NCI-H524 (cell line): ENCODE measurements at regions not wholly inside any gene's neighbourhood (a gene's known extent, or its start where the extent isn't known, plus 50 kb on each side); places are given as distances from the start of the nearest gene placed in this dataset.

Experiments used
- DNase-seq, 2 experiments: peaks; one replicate each; lab custom pipeline; 2025; lab: John Stamatoyannopoulos, UW

- DNase-seq, result no peak
Observed at GRCh38 chr15:61682891-61683735, 377.1 kb downstream of the VPS13C start.

- no peak for DNase-seq
Observed at GRCh38 chr15:61681676-61682075, 378.6 kb downstream of the VPS13C start.

- no peak for DNase-seq
Observed at GRCh38 chr15:61681038-61681418, 379.2 kb downstream of the VPS13C start.

- no peak for DNase-seq
Observed at GRCh38 chr15:61680260-61681037, 379.8 kb downstream of the VPS13C start.

- no peak for DNase-seq
Observed at GRCh38 chr15:61671736-61672135, 388.5 kb downstream of the VPS13C start.

GRCh38 chr15:61668444-61668843 lies 391.8 kb downstream of the VPS13C start:
- DNase-seq, result no peak

DNA sequence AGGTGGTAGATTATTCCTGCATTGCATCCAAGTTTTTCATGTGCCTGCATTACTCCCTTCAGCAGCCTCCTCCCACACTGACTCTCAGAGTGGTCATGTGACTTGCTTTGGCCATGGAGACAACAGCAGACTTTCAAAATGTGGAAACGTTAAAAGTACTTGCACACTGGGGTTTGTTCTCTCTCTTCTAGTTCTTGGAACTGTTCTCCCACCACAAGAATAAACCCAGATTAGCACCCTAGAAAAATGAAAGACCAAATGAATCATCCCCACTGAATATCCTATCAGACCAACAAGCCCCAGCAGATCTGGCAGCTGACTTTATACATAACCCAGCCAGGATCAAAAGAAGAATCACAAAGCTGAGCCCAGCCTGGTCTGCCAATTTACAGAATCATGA lies 398.5 kb downstream of the VPS13C start:
- DNase-seq, result no peak

DNA sequence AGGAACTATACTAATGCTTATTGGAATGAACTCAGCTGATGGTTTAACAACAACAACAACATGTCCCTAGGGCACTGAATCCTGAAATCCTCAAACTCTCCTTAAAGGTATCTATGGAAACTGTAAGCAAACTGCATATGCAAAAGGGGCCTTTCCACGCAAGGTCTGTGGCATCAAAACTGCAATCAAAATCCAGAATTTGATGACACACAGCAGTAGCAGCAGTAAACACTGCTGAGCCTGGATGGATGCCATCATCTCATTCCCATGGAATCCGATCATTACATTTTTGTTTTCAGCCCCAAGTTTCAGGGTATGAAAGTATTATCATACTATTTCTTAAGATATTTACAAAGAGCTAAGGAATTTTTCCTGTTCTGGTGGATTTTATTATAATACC lies 399.7 kb downstream of the VPS13C start:
- DNase-seq, result no peak

- no peak for DNase-seq
Observed at GRCh38 chr15:61659566-61660190, 400.6 kb downstream of the VPS13C start.

DNA sequence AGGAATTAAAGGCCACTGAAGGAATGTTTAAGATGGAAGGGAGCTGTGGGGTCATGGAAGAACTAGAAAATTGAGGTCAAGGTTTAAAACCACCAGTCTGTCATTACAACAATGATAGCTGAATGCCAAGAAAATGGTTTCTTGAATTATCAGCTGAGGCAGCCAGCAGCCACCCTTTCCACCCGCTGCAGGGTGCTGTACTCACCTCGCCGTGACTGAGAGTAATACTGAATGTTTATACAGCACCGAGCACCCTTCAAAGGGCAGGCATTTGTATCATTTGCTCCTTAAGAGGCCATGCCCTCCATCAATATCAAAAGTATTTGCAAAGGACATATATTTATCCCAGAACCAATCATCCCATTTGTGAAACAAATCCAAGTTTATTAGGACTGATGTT lies 402.8 kb downstream of the VPS13C start:
- DNase-seq, result no peak

GRCh38 chr15:61656391-61656790 lies 403.9 kb downstream of the VPS13C start:
- no peak for DNase-seq

DNA sequence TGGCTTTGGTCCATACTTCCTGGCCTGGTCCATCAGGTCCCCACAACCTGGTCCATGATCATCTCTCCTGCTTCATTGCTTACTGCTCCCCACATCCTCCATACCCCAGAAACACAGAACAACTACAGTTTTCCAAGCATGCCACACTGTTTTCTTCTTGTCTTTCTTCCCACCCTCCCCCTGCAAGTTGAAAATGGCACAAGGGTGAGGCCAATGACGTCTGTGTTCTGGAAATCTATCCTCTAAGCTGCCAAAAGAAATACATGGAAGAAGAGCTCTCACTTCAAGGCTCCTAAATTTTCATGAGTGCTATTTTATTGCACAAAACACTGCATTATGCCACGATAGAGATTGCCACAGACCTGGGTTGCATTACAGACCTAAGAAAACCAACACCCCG lies 404.4 kb downstream of the VPS13C start:
- DNase-seq, result no peak

DNA sequence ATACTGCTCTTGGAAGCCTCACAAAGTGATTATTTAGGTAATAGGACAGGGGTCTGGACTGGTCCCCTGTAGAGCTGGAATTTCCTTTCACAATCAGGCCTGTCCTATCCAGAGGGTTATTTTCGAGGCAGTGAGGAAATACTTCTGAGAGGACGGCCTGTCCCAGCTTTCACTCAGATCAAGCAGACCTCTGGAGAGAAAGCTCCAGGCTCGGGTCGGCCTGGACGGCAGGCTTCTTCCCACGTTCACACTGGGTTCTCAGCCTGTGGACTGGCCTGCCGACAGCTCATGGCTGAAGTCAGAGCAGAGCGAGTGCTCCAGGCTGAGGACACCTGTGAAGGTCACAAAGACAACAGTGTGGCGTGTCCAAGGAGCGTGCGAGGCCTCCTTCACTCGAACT lies 405.3 kb downstream of the VPS13C start:
- no peak for DNase-seq

- no peak for DNase-seq
Observed at GRCh38 chr15:61654002-61654740, 406.1 kb downstream of the VPS13C start.

GRCh38 chr15:61653110-61653509 lies 407.1 kb downstream of the VPS13C start:
- DNase-seq, result peak in 1 of 2 experiments; percentile 25

GRCh38 chr15:61651267-61651666 lies 409.0 kb downstream of the VPS13C start:
- no peak for DNase-seq

DNA sequence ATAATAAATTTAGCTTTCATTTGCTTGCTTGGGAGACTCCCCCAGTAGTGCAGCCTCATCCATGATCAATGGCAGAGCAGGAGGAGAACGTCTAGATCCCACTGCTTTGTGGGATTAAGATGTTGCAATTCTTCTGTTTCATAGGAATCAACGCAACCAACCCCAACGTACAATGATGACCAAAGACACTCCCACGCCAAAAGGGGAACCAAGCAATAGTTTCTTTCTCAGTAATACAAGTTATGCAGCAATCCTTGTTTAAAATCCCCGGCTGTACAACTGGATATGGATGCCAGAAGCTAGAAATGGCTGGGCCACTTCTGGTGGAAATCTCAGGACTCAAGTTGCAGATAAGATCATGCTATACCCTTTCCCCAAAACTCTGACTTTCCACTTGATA lies 411.2 kb downstream of the VPS13C start:
- no peak for DNase-seq

- DNase-seq, result peak; percentile 13 to 68
Observed at GRCh38 chr15:61644550-61644949, 415.4 kb upstream of the RORA start.

DNA sequence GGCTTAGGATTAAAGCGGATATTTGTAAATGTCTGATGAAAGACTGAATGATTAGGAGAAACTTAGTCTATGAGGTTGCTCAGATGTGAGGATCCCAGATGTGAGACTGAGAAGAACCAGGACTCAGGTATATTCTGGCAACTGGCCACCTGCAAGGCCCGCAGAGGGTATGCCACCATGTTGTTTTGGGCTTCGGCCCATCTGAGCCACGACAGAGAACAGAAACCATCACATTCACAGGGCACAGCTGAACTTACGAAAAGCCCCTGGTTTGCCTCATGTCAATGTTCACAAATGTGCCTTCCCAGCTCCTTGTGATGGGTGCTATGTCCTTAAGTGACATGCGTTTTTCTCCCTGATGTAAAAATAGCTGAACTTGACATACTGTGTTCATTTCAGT lies 412.5 kb upstream of the RORA start:
- DNase-seq, result no peak

DNA sequence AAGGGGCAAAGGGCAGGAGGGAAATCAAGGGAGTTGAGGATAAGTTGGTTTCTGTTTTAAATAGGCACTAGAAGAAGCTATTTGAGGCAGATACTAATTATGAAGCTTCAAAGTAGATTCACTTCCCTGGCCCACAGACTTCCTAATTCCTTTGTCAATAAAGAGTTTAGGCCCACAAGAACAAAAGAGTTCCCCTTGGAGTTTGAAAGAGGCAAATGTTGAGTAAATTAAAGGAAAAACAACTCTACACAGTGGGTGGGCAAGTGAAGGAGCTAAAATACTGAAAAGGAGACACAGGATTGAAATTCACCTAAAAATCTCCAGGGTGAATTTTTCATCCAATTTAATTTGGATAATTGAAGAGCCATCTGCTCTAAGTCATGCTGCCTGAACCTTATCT lies 411.7 kb upstream of the RORA start:
- DNase-seq, result peak; percentile 73 to 93

DNA sequence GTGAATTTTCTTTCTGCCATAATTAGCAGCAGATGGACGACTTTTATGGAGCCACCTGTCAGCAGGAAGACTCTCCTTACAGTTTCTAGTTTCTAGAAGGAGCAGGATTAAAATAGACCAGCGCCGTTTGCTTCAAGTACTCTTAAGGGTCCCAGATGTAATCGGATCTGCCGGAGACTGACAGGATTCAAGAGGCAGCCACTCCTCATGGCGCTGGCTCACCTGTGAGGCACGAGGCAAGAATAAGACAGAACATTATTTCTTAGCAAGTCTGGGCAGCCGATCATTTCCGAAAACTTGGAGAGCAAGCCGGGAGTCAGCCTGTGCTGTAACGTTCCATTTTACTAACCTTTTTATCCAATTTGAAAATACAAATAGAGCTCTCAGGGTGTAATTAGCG lies 410.4 kb upstream of the RORA start:
- peak; percentile 99 to 100 for DNase-seq

GRCh38 chr15:61634837-61635236 lies 405.7 kb upstream of the RORA start:
- DNase-seq, result peak; percentile 6 to 44
